ENCODE measurements at regions not wholly inside any gene's neighbourhood (a gene's known extent, or its start where the extent isn't known, plus 50 kb on each side); places are given as distances from the start of the nearest gene placed in this dataset.

DNA sequence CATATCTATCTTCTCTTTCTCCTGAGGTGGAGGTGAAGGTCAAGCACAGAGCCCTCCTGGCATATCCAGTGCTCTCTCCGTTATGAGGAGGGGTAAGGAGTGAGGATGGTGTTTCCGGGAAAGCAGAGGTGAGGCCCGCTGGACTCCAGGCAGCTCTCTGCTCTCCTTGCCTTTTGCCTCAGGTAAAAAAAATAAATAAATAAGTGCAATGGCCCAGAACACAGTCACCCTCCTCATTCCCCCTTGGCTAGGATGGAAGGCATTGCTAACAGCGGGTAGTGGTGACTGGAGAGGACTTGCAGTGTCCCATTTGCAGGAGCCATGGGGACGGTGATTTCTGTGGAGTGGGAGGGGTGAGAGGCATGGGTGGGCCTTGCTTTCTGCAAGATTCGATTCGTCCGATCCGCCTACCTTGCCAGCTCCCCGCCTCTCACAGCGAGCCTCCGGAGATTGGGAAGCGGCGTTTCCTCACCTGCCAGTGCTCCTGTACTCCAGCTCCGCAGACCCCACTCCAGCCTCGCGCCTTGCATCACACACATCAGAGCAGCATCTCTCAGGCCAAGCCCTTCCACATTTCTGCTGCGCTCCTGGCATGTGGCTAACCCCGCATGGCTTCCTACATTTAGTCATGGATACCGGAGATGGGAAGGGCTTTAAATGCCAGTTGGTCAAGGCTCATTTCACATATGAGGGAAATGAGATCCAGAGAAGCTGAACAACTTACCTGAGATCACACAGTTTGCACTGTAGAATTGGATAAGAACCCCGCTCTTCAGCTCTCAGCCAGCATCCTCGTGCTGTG, 155.2 kb downstream of the VAPA start:
- H3K36me3 Mint-ChIP-seq (ENCODE audit: insufficient read depth in 1 of 3, low read depth in 3 of 3): peaks cover 0 to 1% (median 0%) of the 10 kb centered on the region in 3 experiments; a peak in 1 of 7 replicates
- Histone ChIP-seq H4K20me1 (ENCODE audit: control insufficient read depth, insufficient read depth, insufficient read length) (no peaks in the 10 kb centered on the region), H2AFZ (ENCODE audit: low read length) (no peak overlapping the region), H3K18ac (ENCODE audit: insufficient read length, low read depth, low read length) (no peak overlapping the region), H3T11ph (ENCODE audit: low read length) (no peak overlapping the region), H4K5ac (ENCODE audit: insufficient read length, low read depth, low read length) (no peak overlapping the region), H3K79me1 (ENCODE audit: insufficient read depth, low read depth, low read length, poor library complexity, severe bottlenecking) (no peaks in the 10 kb centered on the region), H3K79me2 (ENCODE audit: insufficient read depth, low read length) (no peaks in the 10 kb centered on the region), H2BK20ac (ENCODE audit: low read depth, low read length, poor library complexity, severe bottlenecking) (no peak overlapping the region), H4K91ac (ENCODE audit: insufficient read length, low read depth, low read length) (no peak overlapping the region), H3K9me3 (ENCODE audit: control insufficient read depth, low read depth, low read length) (no peaks in the 10 kb centered on the region), H3K4ac (ENCODE audit: low read depth, low read length) (no peak overlapping the region), H2AK5ac (ENCODE audit: insufficient read length, low read length) (peak overlapping the region; percentile 54), H3K23ac (ENCODE audit: insufficient read length, low read depth, low read length) (no peak overlapping the region), H3K27ac (ENCODE audit: insufficient read length, low read depth, low read length) (no peak overlapping the region), H3K23me2 (ENCODE audit: insufficient read length, low read depth, low read length, poor library complexity, severe bottlenecking) (no peaks in the 10 kb centered on the region), H2BK5ac (ENCODE audit: insufficient read length, low read length) (no peak overlapping the region), H2BK15ac (ENCODE audit: low read depth, low read length) (no peak overlapping the region), H3K9ac (ENCODE audit: extremely low read depth, insufficient read length, low read length) (no peak overlapping the region), H2BK12ac (ENCODE audit: insufficient read length, low read depth, low read length) (no peak overlapping the region), H4K8ac (replicated peaks; ENCODE audit: insufficient read length, low read depth, low read length) (no peak overlapping the region), H3K27me3 (ENCODE audit: insufficient read depth, low read length) (no peaks in the 10 kb centered on the region), H3K56ac (ENCODE audit: insufficient read length, low read depth, low read length) (no peak overlapping the region), H3K4me1 (ENCODE audit: insufficient read depth, low read length) (no peaks in the 10 kb centered on the region; the same call in 1 of the 2 replicates), H2BK120ac (ENCODE audit: low read depth, low read length, poor library complexity, severe bottlenecking) (no peak overlapping the region), H3K4me2 (ENCODE audit: insufficient read depth, insufficient read length, low read length) (no peak overlapping the region), H3K14ac (ENCODE audit: insufficient read depth, low read length) (no peak overlapping the region; the same call in 1 of the 2 replicates)
- H3K4me3 Mint-ChIP-seq: no peak overlapping the region
- peaks cover 2% of the 10 kb centered on the region for H3K27me3 Mint-ChIP-seq (ENCODE audit: low read depth)
- H3K9me3 Mint-ChIP-seq: peaks cover 0 to 3% of the 10 kb centered on the region in 2 experiments; a peak in 3 of 5 replicates
- TF ChIP-seq, protein P1, sequence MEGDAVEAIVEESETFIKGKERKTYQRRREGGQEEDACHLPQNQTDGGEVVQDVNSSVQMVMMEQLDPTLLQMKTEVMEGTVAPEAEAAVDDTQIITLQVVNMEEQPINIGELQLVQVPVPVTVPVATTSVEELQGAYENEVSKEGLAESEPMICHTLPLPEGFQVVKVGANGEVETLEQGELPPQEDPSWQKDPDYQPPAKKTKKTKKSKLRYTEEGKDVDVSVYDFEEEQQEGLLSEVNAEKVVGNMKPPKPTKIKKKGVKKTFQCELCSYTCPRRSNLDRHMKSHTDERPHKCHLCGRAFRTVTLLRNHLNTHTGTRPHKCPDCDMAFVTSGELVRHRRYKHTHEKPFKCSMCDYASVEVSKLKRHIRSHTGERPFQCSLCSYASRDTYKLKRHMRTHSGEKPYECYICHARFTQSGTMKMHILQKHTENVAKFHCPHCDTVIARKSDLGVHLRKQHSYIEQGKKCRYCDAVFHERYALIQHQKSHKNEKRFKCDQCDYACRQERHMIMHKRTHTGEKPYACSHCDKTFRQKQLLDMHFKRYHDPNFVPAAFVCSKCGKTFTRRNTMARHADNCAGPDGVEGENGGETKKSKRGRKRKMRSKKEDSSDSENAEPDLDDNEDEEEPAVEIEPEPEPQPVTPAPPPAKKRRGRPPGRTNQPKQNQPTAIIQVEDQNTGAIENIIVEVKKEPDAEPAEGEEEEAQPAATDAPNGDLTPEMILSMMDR (conservative IDR thresholded peaks at IDR 0.05): no peak
- peaks cover 29 to 40% of the 10 kb centered on the region in 2 experiments for H3K4me1 Mint-ChIP-seq
- no peak for DNase-seq
- WGBS (ENCODE audit: extremely low coverage, insufficient read length, low lambda C conversion rate): no CpG with 5 or more reads among the region's 22 CpGs
- no peak overlapping the region for H3K27ac Mint-ChIP-seq

Data from H9 (cell line).